ENCODE measurements at regions not wholly inside any gene's neighbourhood (a gene's known extent, or its start where the extent isn't known, plus 50 kb on each side); places are given as distances from the start of the nearest gene placed in this dataset.

DNA sequence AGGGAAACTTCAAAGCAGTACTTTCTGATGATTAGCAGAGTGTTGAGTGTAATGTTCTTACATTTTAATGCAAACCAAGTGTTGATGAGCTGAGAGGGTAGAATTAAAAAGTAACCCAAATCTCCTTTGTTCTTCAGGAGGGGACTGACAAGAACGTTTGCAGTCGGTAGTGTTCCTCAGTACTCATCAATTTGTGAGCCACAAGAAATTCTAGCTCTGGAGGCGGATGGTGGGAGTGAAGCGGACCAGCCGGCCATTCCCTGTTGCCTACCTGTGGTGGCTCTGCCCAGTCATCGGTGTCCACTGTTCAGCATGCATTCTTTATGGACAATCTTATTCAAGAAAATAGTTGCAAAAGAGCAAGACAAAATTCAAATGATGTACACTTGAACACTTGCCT lies 438.6 kb upstream of the POU3F3 start:
- Histone ChIP-seq H3K4me3 (ENCODE audit: low read depth in 1 of 2, low read length in 1 of 2) (no peak overlapping the region), H3K9me3 (no peaks in the 10 kb centered on the region), H3K36me3 (no peaks in the 10 kb centered on the region), H3K27me3 (peaks cover 41% of the 10 kb centered on the region), H3K4me1 (ENCODE audit: control insufficient read depth in 1 of 2, insufficient read depth in 1 of 2, low read depth in 1 of 2, low read length in 1 of 2) (peaks cover under 1 to 2% of the 10 kb centered on the region in 2 experiments), H3K27ac (no peak overlapping the region)
- TF ChIP-seq, protein P1, sequence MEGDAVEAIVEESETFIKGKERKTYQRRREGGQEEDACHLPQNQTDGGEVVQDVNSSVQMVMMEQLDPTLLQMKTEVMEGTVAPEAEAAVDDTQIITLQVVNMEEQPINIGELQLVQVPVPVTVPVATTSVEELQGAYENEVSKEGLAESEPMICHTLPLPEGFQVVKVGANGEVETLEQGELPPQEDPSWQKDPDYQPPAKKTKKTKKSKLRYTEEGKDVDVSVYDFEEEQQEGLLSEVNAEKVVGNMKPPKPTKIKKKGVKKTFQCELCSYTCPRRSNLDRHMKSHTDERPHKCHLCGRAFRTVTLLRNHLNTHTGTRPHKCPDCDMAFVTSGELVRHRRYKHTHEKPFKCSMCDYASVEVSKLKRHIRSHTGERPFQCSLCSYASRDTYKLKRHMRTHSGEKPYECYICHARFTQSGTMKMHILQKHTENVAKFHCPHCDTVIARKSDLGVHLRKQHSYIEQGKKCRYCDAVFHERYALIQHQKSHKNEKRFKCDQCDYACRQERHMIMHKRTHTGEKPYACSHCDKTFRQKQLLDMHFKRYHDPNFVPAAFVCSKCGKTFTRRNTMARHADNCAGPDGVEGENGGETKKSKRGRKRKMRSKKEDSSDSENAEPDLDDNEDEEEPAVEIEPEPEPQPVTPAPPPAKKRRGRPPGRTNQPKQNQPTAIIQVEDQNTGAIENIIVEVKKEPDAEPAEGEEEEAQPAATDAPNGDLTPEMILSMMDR (IDR thresholded peaks at IDR 0.05): no peak

DNA sequence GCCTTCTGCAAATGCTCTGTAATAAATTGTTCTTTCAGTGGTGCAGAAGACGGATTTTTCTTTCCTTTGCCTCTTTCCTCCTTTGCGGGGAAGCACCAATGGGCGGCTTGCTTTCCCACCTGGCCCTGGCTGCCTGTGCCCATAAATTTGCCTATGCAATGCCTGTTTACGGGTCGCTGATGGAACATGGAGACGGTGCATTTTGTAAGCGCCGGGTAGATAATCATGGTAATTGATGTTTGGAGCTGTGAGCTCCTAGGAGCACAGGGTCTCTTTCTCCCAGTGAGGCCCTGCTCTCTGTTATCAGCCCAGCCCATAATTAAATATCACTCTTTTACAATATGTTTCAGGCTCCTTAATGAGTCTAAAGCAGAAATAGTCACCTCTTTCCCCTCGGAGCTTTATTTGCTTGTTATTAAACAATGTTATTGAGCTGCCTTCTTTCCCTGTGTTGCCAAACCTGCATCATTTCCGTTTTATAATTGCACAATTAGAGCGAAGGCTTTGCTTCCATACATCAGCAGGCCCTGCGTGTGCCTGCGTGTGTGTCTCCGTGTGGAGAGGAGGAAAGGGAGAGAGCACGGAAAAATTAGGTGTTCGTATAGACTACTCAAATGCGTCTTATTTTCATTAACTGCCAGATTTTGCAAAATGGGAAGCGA lies 437.4 kb upstream of the POU3F3 start:
- TF ChIP-seq, protein P1 (IDR thresholded peaks at IDR 0.05): no peak

DNA sequence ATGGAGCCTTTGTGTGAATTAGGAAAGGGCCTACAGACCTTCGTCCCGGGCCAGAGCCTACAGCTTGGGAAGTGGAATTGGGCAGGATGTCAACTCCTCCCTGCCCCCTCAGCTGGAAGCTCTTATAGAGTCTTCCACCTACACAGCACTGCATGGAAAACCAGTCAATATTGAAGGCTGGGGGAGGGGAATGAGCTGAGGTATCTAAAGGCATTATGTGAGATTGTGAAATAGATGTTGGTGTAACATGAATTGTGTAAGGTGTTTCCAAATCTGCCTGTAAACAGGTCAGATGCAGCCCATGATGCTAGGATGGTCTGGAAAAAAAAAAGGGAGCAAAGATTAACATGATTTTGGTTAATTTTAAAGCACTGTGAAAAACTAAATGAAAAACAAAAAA lies 433.5 kb upstream of the POU3F3 start:
- H3K27me3 ChIP-seq: peaks cover 24% of the 10 kb centered on the region
- no peak overlapping the region for H3K27ac ChIP-seq
- H3K4me3 ChIP-seq (ENCODE audit: low read depth in 1 of 2, low read length in 1 of 2): no peak overlapping the region
- H3K36me3 ChIP-seq: no peaks in the 10 kb centered on the region
- TF ChIP-seq, protein P1 (IDR thresholded peaks at IDR 0.05): no peak
- H3K9me3 ChIP-seq: no peaks in the 10 kb centered on the region
- peaks cover 3 to 5% of the 10 kb centered on the region in 2 experiments for H3K4me1 ChIP-seq (ENCODE audit: control insufficient read depth in 1 of 2, insufficient read depth in 1 of 2, low read depth in 1 of 2, low read length in 1 of 2)

More for the DNA sequence above, 437.4 kb upstream of the POU3F3 start:
- H3K4me1 ChIP-seq (ENCODE audit: control insufficient read depth in 1 of 2, insufficient read depth in 1 of 2, low read depth in 1 of 2, low read length in 1 of 2): peaks cover 3 to 5% of the 10 kb centered on the region in 2 experiments
- no peaks in the 10 kb centered on the region for H3K36me3 ChIP-seq
- H3K27ac ChIP-seq: no peak overlapping the region
- no peaks in the 10 kb centered on the region for H3K9me3 ChIP-seq
- H3K4me3 ChIP-seq (ENCODE audit: low read depth in 1 of 2, low read length in 1 of 2): no peak overlapping the region
- H3K27me3 ChIP-seq: peaks cover 40% of the 10 kb centered on the region

DNA sequence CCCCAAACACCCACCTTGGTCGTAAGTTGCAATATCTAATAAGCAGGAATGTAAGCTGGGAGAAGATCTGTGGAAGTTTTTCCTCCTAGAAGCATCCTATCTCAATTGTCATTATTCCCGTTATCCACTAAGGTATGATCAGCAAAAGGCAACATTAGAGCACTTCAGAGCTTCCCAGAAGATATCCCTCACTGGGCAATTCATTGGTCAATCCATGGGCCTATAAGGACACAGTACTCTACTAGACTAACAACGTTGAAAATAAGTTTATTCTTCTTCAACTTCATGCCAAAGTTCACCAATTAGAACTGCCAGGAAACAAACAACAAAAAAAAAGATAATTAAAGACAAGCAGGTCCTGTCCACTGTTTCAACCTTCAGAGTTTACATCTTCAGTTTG lies 433.0 kb upstream of the POU3F3 start:
- Histone ChIP-seq H3K36me3 (no peaks in the 10 kb centered on the region), H3K27me3 (peaks cover 22% of the 10 kb centered on the region), H3K4me1 (ENCODE audit: control insufficient read depth in 1 of 2, insufficient read depth in 1 of 2, low read depth in 1 of 2, low read length in 1 of 2) (peaks cover 3 to 5% of the 10 kb centered on the region in 2 experiments), H3K9me3 (no peaks in the 10 kb centered on the region), H3K27ac (no peak overlapping the region), H3K4me3 (ENCODE audit: low read depth in 1 of 2, low read length in 1 of 2) (no peak overlapping the region)
- TF ChIP-seq, protein P1 (IDR thresholded peaks at IDR 0.05): no peak

DNA sequence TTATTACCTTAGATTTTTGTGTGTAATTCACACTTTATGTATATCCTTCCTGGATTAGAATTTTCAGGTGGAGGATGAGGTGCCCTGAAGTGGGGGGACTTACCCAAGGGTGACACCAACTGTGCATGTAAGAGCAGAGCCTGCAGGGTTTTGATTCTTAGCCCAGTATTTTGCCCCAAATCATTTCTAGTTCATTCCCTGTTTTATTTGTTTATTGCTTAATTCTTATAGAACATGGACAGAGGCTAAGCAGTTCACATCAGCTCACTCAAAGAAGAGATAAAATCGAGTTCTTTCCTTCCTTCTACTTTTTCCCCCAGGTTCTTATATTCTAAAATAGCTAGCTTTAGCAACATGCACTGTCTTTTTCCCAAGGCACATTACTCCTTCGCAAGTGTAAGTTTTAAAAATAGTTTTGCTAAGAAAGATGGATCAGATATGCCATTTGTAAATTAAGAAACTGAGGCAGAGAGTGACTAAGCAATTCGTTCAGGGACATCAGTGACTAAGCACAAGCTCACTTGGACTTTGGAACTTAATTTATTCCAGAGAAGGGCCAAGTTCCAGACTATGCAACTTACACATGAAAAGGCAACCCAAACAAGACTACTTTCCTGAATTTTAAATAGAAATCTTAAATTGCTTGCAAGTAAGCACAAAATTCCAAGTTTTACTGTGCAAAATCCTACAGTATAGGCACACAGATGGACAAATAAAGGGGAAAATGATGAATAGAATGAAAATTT lies 427.9 kb upstream of the POU3F3 start:
- Histone ChIP-seq H3K4me3 (ENCODE audit: low read depth in 1 of 2, low read length in 1 of 2) (no peak overlapping the region), H3K9me3 (no peaks in the 10 kb centered on the region), H3K36me3 (no peaks in the 10 kb centered on the region), H3K4me1 (ENCODE audit: control insufficient read depth in 1 of 2, insufficient read depth in 1 of 2, low read depth in 1 of 2, low read length in 1 of 2) (no peaks in the 10 kb centered on the region), H3K27me3 (peaks cover 35% of the 10 kb centered on the region), H3K27ac (no peak overlapping the region)
- TF ChIP-seq, protein P1 (IDR thresholded peaks at IDR 0.05): no peak

All from neutrophil (primary cell).